Breast epithelium (tissue), 3 donors: ENCODE measurements at regions not wholly inside any gene's neighbourhood (a gene's known extent, or its start where the extent isn't known, plus 50 kb on each side); places are given as distances from the start of the nearest gene placed in this dataset.

ENCODE experiments used
- POLR2A ChIP-seq: fragments of 450-650 bp; IDR thresholded peaks from one replicate; pipeline ENCODE4 v1.6.1; 2016; ENCODE audit warnings: antibody characterized with exemption, mild to moderate bottlenecking, moderate library complexity
- POLR2AphosphoS5 ChIP-seq, 3 donors: sonication (generic); formaldehyde crosslinking; IDR thresholded peaks; one replicate each; pipeline ENCODE4 v1.6.1; 2017; ENCODE audit warnings: antibody characterized with exemption in 3 of 3
- TF ChIP-seq, protein P1 (sequence below), 3 donors: fragments of 450-650 bp; IDR thresholded peaks; one replicate each; pipeline ENCODE4 v1.5.1; 2016 to 2017; ENCODE audit warnings: antibody characterized with exemption in 3 of 3, mild to moderate bottlenecking in 3 of 3, moderate library complexity in 3 of 3

DNA sequence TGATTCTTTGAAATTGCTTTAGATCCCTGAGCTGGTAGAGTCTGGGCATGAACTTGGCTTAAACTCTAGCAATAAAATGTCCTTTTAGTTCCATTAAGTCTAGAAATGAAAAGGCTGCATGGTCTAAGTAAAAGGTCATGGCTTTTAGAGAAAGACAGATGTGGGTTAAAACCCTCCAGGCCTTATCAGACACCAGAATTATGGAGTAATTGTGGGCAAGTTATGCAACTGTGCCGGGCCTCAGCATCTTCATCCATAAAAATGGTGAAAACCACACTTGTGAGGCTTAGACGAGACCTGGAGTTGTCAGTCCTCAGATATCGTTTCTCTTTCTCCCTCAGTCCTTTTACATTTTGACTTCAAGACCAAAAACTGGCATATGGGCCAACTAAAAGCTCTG, 597.9 kb upstream of the KIRREL3 start:
- TF ChIP-seq, protein P1, sequence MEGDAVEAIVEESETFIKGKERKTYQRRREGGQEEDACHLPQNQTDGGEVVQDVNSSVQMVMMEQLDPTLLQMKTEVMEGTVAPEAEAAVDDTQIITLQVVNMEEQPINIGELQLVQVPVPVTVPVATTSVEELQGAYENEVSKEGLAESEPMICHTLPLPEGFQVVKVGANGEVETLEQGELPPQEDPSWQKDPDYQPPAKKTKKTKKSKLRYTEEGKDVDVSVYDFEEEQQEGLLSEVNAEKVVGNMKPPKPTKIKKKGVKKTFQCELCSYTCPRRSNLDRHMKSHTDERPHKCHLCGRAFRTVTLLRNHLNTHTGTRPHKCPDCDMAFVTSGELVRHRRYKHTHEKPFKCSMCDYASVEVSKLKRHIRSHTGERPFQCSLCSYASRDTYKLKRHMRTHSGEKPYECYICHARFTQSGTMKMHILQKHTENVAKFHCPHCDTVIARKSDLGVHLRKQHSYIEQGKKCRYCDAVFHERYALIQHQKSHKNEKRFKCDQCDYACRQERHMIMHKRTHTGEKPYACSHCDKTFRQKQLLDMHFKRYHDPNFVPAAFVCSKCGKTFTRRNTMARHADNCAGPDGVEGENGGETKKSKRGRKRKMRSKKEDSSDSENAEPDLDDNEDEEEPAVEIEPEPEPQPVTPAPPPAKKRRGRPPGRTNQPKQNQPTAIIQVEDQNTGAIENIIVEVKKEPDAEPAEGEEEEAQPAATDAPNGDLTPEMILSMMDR (IDR thresholded peaks at IDR 0.05) = no peak
- no peak for TF ChIP-seq POLR2A
- TF ChIP-seq POLR2AphosphoS5 (IDR thresholded peaks at IDR 0.05) = no peak
